Smooth muscle cell (in vitro differentiated cells): ENCODE measurements at regions not wholly inside any gene's neighbourhood (a gene's known extent, or its start where the extent isn't known, plus 50 kb on each side); places are given as distances from the start of the nearest gene placed in this dataset.

Experiments used
- DNase-seq: peaks from one replicate; lab custom pipeline; 2025; ENCODE audit not compliant: unreplicated experiment; lab: John Stamatoyannopoulos, UW
- H2AFZ ChIP-seq: fragments of 200-600 bp; sonication (generic); 2 replicates; pipeline ENCODE4 v1.6.0; 2016; ENCODE audit warnings: antibody characterized with exemption, low read depth, mild to moderate bottlenecking
- H3F3A ChIP-seq: fragments of 200-600 bp; sonication (generic); 2 replicates; pipeline ENCODE4 v1.6.0; 2017; ENCODE audit warnings: antibody characterized with exemption, low read depth
- H3K27ac ChIP-seq: fragments of 200-600 bp; sonication (generic); 2 replicates; pipeline ENCODE4 v1.5.1; 2016; ENCODE audit warnings: low read depth, mild to moderate bottlenecking
- H3K27me3 ChIP-seq: fragments of 200-600 bp; sonication (generic); 2 replicates; pipeline ENCODE4 v1.6.1; 2016; ENCODE audit warnings: low read depth, mild to moderate bottlenecking
- H3K36me3 ChIP-seq: fragments of 200-600 bp; sonication (generic); 2 replicates; pipeline ENCODE4 v1.5.1; 2016; ENCODE audit warnings: low read depth
- H3K4me1 ChIP-seq: fragments of 200-600 bp; sonication (generic); 2 replicates; pipeline ENCODE4 v1.5.1; 2016; ENCODE audit warnings: low read depth
- H3K4me2 ChIP-seq: fragments of 200-600 bp; sonication (generic); 2 replicates; pipeline ENCODE4 v1.6.0; 2016; ENCODE audit warnings: mild to moderate bottlenecking
- H3K4me3 ChIP-seq: fragments of 200-600 bp; sonication (generic); 2 replicates; pipeline ENCODE4 v1.5.1; 2016; ENCODE audit warnings: mild to moderate bottlenecking
- H3K79me2 ChIP-seq: fragments of 200-600 bp; sonication (generic); 2 replicates; pipeline ENCODE4 v1.6.0; 2016; ENCODE audit warnings: low read depth, mild to moderate bottlenecking
- H3K9ac ChIP-seq: fragments of 200-600 bp; sonication (generic); 2 replicates; pipeline ENCODE4 v1.6.0; 2016; ENCODE audit warnings: low read depth
- H3K9me3 ChIP-seq: fragments of 200-600 bp; sonication (generic); replicated peaks from 2 replicates; pipeline ENCODE4 v1.5.1; 2016; ENCODE audit warnings: low read depth
- H4K20me1 ChIP-seq: fragments of 200-600 bp; sonication (generic); 2 replicates; pipeline ENCODE4 v1.6.0; 2016; ENCODE audit warnings: low read depth
- WGBS: methylation state at CpG from one replicate; pipeline ENCODE4 v1.1.7; 2016; ENCODE audit warnings: low lambda C conversion rate; 5-methylcytosine and 5-hydroxymethylcytosine counted together
- TF ChIP-seq, protein P1 (sequence below): fragments of 200-600 bp; sonication (generic); IDR thresholded peaks from 2 replicates; pipeline ENCODE4 v1.5.1; 2017; ENCODE audit warnings: borderline replicate concordance, mild to moderate bottlenecking, antibody characterized with exemption; ENCODE audit not compliant: insufficient read depth, poor library complexity, severe bottlenecking

DNA sequence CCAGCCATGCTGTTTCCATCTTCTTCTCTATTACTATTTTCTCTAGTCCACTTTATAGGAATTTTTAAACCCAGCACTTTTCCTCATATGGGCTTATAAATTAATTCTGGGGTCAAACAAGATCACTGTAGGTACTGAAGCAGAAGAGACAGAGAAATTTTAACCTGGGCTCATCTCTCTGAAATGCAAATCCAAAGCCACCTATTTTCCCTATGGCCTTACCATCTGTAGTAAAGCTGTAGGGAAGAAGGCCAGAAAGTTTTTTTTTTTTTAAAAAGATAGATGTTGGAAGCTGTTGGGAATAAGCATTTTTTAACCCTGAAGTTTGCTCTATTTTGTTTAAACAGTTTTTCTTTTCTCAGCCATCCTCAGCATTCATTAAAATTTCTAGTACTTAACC is 367.4 kb downstream of the CD109 start:
- H3K4me1 ChIP-seq: no peaks in the 10 kb centered on the region
- no peaks in the 10 kb centered on the region for H3K79me2 ChIP-seq
- no peak overlapping the region for H3K27ac ChIP-seq
- H3F3A ChIP-seq: no peaks in the 10 kb centered on the region
- H3K4me2 ChIP-seq: no peak overlapping the region
- H3K27me3 ChIP-seq: no peaks in the 10 kb centered on the region
- no peak overlapping the region for H3K4me3 ChIP-seq
- TF ChIP-seq, protein P1, sequence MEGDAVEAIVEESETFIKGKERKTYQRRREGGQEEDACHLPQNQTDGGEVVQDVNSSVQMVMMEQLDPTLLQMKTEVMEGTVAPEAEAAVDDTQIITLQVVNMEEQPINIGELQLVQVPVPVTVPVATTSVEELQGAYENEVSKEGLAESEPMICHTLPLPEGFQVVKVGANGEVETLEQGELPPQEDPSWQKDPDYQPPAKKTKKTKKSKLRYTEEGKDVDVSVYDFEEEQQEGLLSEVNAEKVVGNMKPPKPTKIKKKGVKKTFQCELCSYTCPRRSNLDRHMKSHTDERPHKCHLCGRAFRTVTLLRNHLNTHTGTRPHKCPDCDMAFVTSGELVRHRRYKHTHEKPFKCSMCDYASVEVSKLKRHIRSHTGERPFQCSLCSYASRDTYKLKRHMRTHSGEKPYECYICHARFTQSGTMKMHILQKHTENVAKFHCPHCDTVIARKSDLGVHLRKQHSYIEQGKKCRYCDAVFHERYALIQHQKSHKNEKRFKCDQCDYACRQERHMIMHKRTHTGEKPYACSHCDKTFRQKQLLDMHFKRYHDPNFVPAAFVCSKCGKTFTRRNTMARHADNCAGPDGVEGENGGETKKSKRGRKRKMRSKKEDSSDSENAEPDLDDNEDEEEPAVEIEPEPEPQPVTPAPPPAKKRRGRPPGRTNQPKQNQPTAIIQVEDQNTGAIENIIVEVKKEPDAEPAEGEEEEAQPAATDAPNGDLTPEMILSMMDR: no peak
- no peaks in the 10 kb centered on the region for H3K9me3 ChIP-seq
- no peaks in the 10 kb centered on the region for H3K36me3 ChIP-seq
- H4K20me1 ChIP-seq: no peaks in the 10 kb centered on the region
- no peak overlapping the region for H2AFZ ChIP-seq
- DNase-seq: no peak
- H3K9ac ChIP-seq: no peak overlapping the region

DNA sequence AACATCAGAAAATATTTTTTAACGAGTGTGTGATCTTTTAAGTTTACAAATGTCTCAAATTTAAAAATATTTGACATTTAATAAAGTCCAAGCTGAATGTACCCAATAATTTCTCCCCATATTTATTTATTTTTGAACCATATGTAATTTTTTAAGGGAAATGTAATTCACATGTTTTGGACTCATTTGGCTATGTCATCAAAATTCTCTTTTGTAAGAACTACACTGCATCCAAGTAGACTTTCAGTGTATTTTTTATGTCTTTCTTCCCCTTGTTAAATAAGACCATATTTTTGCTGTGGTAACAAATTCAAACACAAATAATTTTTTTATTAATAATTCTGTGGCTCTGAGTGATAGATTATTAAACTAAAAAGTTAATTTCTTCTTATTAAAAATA is 365.2 kb downstream of the CD109 start:
- Histone ChIP-seq H3K79me2 (no peaks in the 10 kb centered on the region), H3K4me3 (no peak overlapping the region), H3F3A (no peaks in the 10 kb centered on the region), H2AFZ (no peak overlapping the region), H3K4me1 (no peaks in the 10 kb centered on the region), H3K27me3 (no peaks in the 10 kb centered on the region), H3K4me2 (no peak overlapping the region), H3K36me3 (no peaks in the 10 kb centered on the region), H3K9ac (no peak overlapping the region), H3K27ac (no peak overlapping the region), H4K20me1 (no peaks in the 10 kb centered on the region), H3K9me3 (no peaks in the 10 kb centered on the region)
- DNase-seq: no peak
- 87% methylated on average over 1 of the region's 1 CpG for WGBS
- TF ChIP-seq, protein P1: no peak

DNA sequence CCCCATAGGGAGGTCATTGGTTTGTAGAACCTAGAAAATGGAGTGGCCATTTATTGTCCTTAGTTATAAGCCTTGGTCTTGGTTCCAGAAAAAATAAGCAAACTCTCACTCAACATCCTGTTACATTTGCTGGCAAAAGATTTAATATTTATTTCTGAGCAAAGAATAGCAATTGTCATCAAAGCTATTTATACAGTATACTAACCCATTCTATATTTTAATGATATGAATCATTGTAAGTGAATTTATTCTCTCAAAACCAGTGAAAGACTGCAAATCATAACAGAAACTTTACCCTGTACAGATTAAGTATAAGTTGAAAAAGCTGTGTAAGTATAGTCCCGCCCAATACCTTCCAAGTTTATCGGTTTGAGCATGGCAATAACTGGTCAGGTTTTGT is 364.4 kb downstream of the CD109 start:
- no peak overlapping the region for H2AFZ ChIP-seq
- no peaks in the 10 kb centered on the region for H3K79me2 ChIP-seq
- no peaks in the 10 kb centered on the region for H3K27me3 ChIP-seq
- no peak overlapping the region for H3K4me2 ChIP-seq
- H3K4me1 ChIP-seq: no peaks in the 10 kb centered on the region
- no peak for DNase-seq
- no peaks in the 10 kb centered on the region for H3F3A ChIP-seq
- WGBS: 89% methylated on average over 2 of the region's 2 CpGs
- H3K9me3 ChIP-seq: no peaks in the 10 kb centered on the region
- TF ChIP-seq, protein P1: no peak
- H3K27ac ChIP-seq: no peak overlapping the region
- no peaks in the 10 kb centered on the region for H3K36me3 ChIP-seq
- H3K4me3 ChIP-seq: no peak overlapping the region
- H4K20me1 ChIP-seq: no peaks in the 10 kb centered on the region
- no peak overlapping the region for H3K9ac ChIP-seq

DNA sequence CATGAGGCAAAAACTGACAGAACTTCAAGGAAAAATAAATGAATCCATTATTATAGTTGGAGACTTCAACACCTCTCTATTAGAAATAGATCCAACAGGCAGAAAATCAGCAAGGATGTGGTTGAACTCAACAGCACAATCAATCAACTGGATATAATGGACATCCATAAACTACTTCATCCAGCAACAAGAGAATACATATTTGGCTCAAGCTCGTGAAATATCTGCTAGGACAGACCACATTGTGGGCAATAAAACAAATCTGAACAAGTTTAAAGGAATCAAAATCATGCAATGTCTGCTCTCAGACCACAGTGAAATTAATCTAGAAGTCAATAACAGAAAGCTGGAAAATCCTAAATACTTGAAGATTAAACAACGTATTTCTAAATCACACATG is 362.6 kb downstream of the CD109 start:
- no peaks in the 10 kb centered on the region for H4K20me1 ChIP-seq
- no peaks in the 10 kb centered on the region for H3K27me3 ChIP-seq
- TF ChIP-seq, protein P1: no peak
- WGBS: 77% methylated on average over 2 of the region's 2 CpGs
- H3K4me3 ChIP-seq: no peak overlapping the region
- no peaks in the 10 kb centered on the region for H3K9me3 ChIP-seq
- no peak overlapping the region for H3K27ac ChIP-seq
- no peak overlapping the region for H2AFZ ChIP-seq
- H3K79me2 ChIP-seq: no peaks in the 10 kb centered on the region
- H3K36me3 ChIP-seq: no peaks in the 10 kb centered on the region
- H3K4me2 ChIP-seq: no peak overlapping the region
- no peaks in the 10 kb centered on the region for H3K4me1 ChIP-seq
- no peak for DNase-seq
- no peak overlapping the region for H3K9ac ChIP-seq
- no peaks in the 10 kb centered on the region for H3F3A ChIP-seq
